Type B pancreatic cell (in vitro differentiated cells): ENCODE measurements at regions not wholly inside any gene's neighbourhood (a gene's known extent, or its start where the extent isn't known, plus 50 kb on each side); places are given as distances from the start of the nearest gene placed in this dataset.

Experiments used
- DNase-seq: peaks from one replicate; pipeline ENCODE4 v3.0.0; 2021; ENCODE audit warnings: mixed read lengths; ENCODE audit not compliant: unreplicated experiment; ENCODE audit errors: extremely low spot score
- H3K27ac Mint-ChIP-seq: 2 replicates; pipeline ENCODE4 v1.8.0; 2021; ENCODE audit warnings: mild to moderate bottlenecking, mixed read lengths
- H3K27me3 Mint-ChIP-seq: 2 replicates; pipeline ENCODE4 v1.8.0; 2021; ENCODE audit warnings: mixed read lengths
- H3K36me3 Mint-ChIP-seq: 2 replicates; pipeline ENCODE4 v1.8.0; 2021; ENCODE audit warnings: mixed read lengths
- H3K4me1 Mint-ChIP-seq: one replicate; pipeline ENCODE4 v1.8.0; 2021; ENCODE audit warnings: mixed read lengths; ENCODE audit not compliant: unreplicated experiment
- H3K4me3 Mint-ChIP-seq: 2 replicates; pipeline ENCODE4 v1.8.0; 2021; ENCODE audit warnings: mild to moderate bottlenecking, mixed read lengths
- H3K9me3 Mint-ChIP-seq: 2 replicates; pipeline ENCODE4 v1.8.0; 2021; ENCODE audit warnings: mixed read lengths
- CTCF ChIP-seq: fragments of 200-600 bp; sonication (generic); conservative IDR thresholded peaks from 2 replicates; pipeline ENCODE4 v1.5.0; 2021; ENCODE audit warnings: antibody characterized with exemption, mild to moderate bottlenecking

GRCh38 chr18:33831424-33831823, 253.4 kb downstream of the ASXL3 start:
- H3K4me1 Mint-ChIP-seq, result peaks cover under 1% of the 10 kb centered on the region
- H3K27me3 Mint-ChIP-seq, result no peaks in the 10 kb centered on the region
- no peak overlapping the region for H3K4me3 Mint-ChIP-seq
- H3K9me3 Mint-ChIP-seq, result peaks cover 10% of the 10 kb centered on the region
- no peak overlapping the region for H3K27ac Mint-ChIP-seq
- no peak for TF ChIP-seq CTCF
- no peak for DNase-seq
- H3K36me3 Mint-ChIP-seq, result no peaks in the 10 kb centered on the region

DNA sequence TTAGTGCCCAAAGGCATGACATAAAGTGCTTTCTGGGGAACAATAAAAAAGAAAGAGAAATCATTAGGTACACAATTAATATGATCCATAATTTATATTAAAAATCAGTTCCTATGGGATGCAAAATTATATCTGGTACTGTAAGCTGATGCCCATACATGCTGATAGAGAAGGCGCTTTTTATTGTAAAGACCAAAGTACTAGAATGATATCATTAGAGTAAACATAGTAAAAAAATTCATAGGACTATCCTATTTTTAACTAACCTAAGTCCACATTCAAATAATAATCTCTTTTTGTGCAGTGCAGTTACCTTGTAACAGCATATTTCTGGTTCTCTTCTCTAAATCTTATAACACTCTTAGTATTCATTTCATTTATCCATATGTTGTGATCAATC, 252.2 kb downstream of the ASXL3 start:
- Mint-ChIP-seq H3K9me3 (peaks cover 9% of the 10 kb centered on the region), H3K4me1 (no peaks in the 10 kb centered on the region), H3K4me3 (no peak overlapping the region), H3K27ac (no peak overlapping the region), H3K27me3 (no peaks in the 10 kb centered on the region), H3K36me3 (no peaks in the 10 kb centered on the region)
- no peak for DNase-seq
- TF ChIP-seq CTCF, result no peak

DNA sequence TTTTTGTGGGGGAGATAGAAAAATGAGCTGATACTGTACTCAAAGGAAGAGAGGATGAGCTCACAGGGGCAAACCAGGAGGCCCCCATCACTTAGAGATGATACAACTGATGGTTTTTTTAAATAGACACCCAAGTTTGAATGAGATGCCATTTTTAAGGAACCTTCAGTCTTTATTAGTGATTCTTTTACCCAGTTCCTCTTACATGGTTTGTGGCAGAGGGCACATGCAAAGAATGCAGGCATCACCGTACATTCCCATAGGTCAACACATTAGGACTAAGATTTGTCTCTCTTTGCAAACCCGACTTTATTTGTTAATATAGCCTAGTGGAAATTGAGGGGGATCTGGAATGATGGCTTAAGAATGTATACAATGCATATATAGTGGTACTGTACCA, 250.9 kb downstream of the ASXL3 start:
- Mint-ChIP-seq H3K4me1 (no peaks in the 10 kb centered on the region), H3K4me3 (no peak overlapping the region), H3K27ac (no peak overlapping the region), H3K27me3 (no peaks in the 10 kb centered on the region), H3K36me3 (no peaks in the 10 kb centered on the region), H3K9me3 (peaks cover 5% of the 10 kb centered on the region)
- DNase-seq, result no peak
- TF ChIP-seq CTCF, result no peak

- no peaks in the 10 kb centered on the region for H3K27me3 Mint-ChIP-seq
- H3K27ac Mint-ChIP-seq, result no peak overlapping the region
- DNase-seq, result no peak
- TF ChIP-seq CTCF, result no peak
- H3K36me3 Mint-ChIP-seq, result no peaks in the 10 kb centered on the region
- no peaks in the 10 kb centered on the region for H3K9me3 Mint-ChIP-seq
- no peak overlapping the region for H3K4me3 Mint-ChIP-seq
- H3K4me1 Mint-ChIP-seq, result peaks cover under 1% of the 10 kb centered on the region
Measured at GRCh38 chr18:33826151-33826550, 248.1 kb downstream of the ASXL3 start.

- H3K27ac Mint-ChIP-seq, result no peak overlapping the region
- no peak for TF ChIP-seq CTCF
- H3K27me3 Mint-ChIP-seq, result peaks cover 5% of the 10 kb centered on the region
- H3K36me3 Mint-ChIP-seq, result no peaks in the 10 kb centered on the region
- H3K4me3 Mint-ChIP-seq, result peak overlapping the region; percentile 49
- peaks cover 5% of the 10 kb centered on the region for H3K4me1 Mint-ChIP-seq
- DNase-seq, result no peak
- no peaks in the 10 kb centered on the region for H3K9me3 Mint-ChIP-seq
Measured at GRCh38 chr18:33821503-33821902, 243.5 kb downstream of the ASXL3 start.
